Effector CD8-positive, alpha-beta T cell (primary cell): ENCODE measurements at regions not wholly inside any gene's neighbourhood (a gene's known extent, or its start where the extent isn't known, plus 50 kb on each side); places are given as distances from the start of the nearest gene placed in this dataset.
"Not testable (repeated sequence)": the region's sequence is repeated elsewhere in the genome, so short reads cannot be mapped to it uniquely, and the experiment has no call there.

Experiments used
- DNase-seq: peaks from one replicate; lab custom pipeline; 2025; lab: John Stamatoyannopoulos, UW

DNA sequence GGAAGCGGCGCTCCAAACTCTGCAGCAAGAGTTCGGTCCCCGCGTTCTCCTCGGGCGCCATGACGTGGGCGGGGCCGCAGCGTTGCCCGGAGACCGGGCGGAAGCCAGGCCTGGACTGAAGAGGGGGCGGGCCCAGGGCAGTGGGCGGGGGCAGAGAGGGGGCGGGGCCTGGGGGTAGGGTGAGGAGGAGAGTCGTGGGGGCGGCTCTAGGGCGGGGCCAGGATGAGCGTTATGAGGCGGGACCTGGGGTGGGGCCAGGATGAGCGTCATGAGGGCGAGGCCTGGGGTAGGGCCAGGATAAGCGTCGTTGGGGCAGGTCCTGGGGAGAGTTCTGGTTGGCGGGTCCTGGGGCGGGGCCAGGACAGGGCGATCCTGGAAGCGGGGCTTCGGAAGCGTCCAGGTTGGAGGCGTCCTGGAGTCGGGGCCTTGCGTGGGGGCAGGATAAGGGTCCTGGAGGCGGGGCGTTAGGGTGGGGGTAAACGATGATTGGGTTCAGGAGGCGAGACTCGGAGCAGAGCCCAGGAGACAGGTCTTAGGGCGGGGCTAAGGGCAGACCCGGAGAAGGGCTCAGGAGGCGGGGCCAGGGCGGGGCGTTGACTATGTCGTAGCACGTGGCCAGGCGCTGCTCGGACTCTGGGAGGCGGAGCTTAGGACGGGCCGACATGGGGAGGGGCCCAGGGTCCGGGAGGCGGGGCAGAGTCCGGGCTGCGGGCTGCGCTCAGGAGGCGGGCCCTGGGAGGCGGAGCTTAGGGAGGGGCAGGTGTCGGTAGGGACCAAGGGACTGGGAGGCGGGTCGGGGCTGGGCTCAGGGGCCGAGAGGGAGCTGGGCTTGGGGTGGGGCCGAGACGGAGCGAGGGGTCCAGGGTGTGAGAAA, 131.1 kb upstream of the ALDH3B2 start:
- DNase-seq, result peak; percentile 95

DNA sequence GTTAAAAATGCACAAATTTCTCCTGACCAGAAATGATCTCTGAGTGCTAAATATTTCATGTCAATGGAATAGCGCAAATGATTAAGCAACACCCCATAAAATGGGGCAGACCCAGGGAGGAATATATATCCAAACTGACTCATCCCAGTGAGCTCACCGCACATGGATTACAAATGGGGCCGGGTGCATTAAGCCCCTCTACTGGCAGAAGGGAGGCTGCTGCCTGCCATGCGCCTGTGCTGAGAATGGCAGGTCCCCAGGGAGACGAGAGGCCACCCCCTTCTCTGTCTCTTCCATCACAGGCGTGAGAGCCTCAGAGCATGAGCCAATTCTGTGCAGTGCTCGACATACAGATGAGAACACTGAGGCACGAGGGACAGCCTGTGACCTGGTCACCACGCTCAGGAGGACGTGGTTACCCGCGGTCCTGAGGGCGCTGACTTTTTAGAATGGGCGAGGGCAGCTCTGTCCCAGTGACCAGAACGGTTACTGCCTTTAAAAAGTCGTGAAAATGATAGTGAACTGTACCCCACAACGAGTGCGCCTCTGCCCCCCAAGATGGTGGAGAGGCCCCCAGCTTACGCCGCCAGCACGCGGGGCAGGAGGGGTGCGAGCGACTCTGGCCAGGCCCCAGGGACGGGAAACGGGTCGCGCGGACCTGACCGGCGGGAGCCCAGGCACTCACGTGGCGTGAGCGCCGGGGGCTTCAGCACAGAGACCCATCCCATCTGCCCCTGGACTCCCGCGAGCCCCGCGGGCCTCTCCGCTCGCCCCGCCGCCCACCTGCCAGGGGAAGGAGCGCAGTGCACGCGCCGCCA, 130.2 kb upstream of the ALDH3B2 start:
- DNase-seq, result peak; percentile 26

- DNase-seq, result not testable (repeated sequence)
These were observed 129.1 kb upstream of the ALDH3B2 start for GRCh38 chr11:67803519-67803918.

DNA sequence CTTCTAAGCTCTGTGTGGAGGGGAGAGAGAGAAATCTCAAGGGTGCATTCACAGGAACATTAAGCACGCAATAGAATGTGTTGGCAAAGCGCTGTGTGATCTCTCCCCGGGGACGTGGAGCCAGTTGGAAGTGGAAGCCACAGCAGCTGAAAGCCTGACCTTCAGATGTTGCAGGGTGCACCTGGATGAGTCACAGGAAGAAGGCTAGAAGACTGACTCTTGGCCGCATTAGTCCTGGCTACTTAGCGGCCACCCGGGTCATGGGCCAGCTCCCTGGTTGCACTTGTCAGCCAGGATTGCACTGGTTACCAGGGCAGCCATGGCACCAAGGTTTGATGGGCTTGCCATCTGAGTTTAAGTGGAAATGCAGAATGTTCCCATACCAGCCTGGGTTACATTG, 128.6 kb upstream of the ALDH3B2 start:
- not testable (repeated sequence) for DNase-seq

DNA sequence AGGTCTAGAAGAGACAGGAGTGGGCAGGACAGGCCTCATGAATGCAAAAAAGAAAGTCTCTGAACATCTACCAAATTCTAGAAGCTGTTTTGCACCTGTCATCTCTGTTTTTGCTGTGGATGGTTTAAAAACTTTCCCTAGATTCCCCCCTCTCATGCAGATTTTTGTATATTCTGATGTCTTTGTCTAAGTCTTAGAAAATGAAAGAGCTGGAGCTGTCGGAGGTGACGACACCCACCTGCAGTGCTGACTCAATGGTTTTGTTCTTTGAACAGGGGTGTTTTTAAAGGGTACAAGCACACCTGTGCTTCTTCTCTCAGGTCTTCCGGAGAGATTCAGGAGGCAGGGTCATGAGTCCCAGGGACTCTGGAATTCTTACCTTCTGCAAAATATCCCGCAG, 128.2 kb upstream of the ALDH3B2 start:
- not testable (repeated sequence) for DNase-seq

DNA sequence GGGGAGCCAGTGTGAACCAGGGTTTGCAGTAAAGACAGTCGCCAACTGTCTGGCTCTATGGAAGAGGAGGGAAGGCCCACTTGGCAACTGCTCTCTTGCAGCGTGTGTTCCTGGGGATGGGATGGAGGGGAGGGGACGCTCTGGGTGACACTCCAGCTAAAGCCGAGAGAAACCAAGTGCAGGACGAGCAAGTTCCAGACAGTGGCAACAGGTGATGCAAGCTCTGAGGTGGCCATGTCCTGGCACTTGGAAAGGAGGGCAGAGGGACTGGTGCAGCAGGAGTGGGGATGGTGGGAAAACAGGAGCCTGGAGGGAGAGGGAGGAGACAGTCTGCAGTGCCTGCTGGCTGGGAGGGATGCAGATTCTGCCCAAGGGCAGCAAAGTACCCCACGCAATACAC, 127.0 kb upstream of the ALDH3B2 start:
- not testable (repeated sequence) for DNase-seq

DNA sequence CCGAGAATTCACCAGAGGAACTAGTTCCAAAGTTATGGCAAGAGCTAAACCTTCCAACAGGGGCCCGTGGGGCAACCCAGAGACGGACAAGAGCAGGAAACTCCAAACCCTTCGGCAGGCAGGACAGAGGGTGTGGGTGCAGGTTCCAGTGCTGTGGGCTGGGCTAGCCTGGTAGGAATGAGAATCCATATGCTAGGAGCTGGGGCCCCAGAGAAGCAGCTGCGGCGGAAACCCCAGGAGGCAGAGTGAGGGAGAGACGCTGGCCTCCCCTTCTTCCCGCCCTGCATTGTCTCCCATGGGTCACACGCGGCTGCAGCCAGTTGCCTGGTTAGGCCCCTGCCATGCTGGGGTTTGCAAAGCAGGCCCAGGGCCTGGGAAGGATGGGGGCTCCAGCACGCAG, 126.2 kb upstream of the ALDH3B2 start:
- DNase-seq, result not testable (repeated sequence)

DNA sequence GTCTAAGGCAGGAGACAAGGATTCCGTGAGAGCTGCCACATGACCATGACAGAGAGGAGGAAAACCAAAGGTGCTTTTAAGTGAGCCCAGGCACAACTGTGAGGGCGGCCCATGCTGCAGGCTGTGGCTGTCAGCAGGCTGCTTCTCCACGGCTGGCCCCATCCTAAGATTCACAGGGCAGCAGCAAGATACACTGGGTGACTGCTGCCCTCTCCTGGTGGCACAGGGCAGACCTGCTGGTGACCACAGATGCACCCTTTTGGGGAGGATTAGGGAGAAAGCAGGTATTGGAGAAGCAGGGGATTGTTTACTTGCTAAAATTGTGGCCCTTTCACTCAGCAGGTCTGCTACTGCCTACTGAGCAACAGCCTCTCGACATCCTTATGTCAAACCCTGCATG, 125.4 kb upstream of the ALDH3B2 start:
- DNase-seq, result not testable (repeated sequence)

DNA sequence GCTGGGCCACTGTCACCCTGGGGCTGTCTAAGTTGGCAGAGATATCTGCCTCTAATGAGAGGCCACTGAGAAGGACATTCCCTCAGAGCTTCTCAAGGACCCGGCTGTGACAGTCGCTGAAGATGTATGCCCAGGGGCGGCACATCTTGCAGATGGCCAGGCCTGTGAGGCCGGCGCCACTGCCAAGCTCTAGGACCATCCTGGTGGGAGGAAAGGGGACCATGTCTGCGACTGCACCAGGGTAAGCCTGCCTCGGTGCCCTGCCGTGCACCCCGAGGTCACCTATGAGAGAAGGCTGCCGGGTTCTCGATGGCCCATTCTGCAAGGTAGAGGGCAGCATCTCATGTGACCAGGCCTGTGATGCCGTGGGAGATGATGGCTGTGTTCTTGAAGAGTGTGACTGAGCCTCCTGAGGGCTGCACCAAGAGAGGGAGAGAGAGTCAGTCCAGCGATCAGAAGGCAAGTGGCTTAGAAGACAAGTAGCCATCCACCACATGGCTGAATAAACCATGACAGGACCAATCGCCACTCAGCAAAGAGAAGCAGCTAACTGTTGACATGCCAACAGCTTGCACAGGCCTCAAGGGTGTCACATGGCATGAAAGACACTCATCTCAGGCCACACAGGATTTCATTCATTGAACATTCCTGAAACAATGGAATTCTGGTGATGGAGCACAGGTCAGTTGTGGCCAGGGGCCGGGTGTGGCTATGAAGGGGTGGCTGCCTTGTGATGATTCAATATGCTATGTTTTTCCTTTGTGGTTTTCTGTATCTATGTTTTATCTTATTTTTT, 123.5 kb upstream of the ALDH3B2 start:
- not testable (repeated sequence) for DNase-seq

DNA sequence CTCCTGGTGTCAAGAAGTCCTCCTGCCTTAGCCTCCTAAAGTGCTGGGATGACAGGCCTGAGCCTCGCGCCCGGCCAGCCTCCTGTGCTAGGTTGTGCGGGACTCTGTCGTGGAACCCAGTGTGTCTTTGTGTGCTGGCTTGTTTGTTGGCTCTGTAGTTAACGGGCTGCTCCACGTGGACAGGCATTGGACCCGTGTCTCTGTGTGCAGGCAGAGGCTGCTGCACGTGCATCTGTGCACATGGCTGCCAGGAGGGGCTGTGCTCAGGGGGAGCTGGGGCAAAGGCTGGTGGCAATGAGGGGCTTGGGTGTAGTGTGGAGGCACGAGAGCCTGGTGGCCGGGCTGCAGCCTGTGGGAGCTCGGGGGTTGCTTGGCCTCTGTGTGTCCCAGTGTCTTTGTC, 121.3 kb upstream of the ALDH3B2 start:
- DNase-seq, result no peak

DNA sequence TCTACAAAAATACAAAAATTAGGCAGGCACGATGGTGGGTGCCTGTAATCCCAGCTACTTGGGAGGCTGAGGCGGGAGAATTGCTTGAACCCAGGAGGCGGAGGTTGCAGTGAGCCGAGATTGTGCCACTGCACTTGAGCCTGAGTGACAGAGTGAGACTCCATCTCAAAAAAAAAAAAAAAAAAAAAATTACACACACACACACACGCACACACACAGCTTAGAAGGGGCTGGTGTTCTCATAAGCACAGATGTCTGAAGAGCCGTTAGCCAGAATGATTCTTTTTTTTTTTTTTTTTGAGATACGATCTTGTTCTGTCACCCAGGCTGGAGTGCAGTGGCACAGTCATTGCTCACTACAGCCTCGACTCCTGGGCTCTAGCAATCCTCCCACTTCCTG, 119.3 kb upstream of the ALDH3B2 start:
- not testable (repeated sequence) for DNase-seq

DNA sequence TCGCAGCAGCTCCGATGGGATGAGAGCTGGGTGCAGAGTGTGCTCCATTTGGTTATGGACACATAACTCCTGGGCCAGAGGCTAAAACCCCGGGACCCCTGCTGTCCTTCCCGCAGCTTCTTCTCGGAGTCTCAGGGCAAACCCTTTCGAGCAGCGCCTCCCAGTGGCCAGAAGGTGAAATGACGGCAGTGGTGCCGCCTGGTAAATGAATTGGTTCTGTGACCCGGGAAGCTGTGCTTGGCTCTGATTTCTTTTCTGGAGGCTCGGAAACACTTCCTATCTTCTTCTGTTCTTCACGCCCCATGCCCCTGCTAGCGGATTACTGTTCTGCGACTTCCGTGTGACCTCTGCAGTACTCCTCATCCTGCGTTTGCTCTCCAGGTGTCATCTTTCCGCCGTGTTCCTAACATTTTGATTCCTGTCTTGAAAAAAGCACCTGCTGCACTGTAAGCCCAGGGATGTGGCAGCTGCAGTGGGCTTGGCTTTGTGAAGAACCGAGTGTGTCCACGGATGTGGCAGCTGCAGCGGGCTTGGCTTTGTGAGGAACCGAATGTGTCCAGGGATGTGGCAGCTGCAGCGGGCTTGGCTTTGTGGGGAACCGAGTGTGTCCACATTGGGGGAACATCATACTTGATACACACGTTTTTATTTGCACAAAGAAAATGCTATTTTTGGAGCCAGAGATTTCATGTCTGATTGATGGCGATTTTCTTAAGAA, 118.0 kb upstream of the ALDH3B2 start:
- peak; percentile 30 for DNase-seq

GRCh38 chr11:67791598-67792170, 117.3 kb upstream of the ALDH3B2 start:
- not testable (repeated sequence) for DNase-seq

DNA sequence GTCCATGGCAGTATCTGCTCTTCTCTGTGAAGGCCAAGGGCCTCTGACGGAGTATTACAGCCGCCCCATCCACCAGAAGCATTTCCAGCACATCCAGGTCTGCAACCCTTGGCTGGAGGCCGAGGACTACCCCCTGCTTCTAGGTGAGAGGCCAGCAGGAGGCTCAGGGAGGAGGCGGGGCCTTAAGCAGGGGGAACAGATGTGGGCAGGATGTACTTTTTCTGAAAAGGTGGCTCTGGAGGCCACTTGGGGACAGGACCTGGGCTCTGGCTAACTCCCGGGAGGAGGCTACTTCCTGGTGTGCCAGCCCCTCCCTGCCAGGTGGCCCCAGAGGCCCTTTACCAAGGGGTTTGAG, 113.9 kb upstream of the ALDH3B2 start:
- not testable (repeated sequence) for DNase-seq

DNA sequence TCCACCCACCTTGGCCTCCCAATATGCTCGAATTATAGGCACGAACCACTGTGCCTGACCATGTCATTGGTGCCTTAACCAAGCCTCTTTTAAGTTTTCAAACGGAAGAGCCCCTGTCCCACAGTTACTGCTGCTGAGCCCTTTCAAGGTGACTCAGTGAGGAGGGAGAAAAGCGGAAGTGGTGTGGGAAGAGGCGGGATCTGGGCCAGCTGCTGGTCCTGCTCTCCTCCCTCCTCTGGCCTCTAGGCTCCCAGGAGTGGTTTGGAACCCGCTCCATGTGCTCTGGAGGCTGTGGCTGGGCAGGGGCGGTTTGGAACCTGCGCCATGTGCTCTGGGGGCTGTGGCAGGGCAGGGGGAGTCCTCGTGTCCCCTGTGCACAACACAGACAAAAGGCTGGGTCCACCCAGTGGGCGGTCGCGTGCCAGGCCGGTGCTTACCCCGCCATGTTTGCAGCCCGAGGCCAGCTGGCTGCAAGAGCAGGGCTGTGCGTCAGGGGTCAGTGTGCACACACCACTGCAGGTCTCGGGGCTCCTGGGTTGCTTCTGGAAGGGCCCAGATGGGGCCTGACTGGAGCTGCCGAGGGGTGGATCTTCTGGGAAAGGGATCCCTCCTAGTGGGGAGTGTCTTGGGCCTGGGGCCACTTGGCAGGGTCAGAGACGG, 113.4 kb upstream of the ALDH3B2 start:
- DNase-seq, result not testable (repeated sequence)

- DNase-seq, result not testable (repeated sequence)
These were observed 107.5 kb upstream of the ALDH3B2 start for GRCh38 chr11:67781967-67782366.

- DNase-seq, result not testable (repeated sequence)
These were observed 107.1 kb upstream of the ALDH3B2 start for GRCh38 chr11:67781506-67781905.

GRCh38 chr11:67780056-67780455, 105.6 kb upstream of the ALDH3B2 start:
- DNase-seq, result no peak

- DNase-seq, result not testable (repeated sequence)
These were observed 104.9 kb upstream of the ALDH3B2 start for GRCh38 chr11:67779189-67779875.
